Astrocyte (in vitro differentiated cells and primary cell): ENCODE measurements at regions not wholly inside any gene's neighbourhood (a gene's known extent, or its start where the extent isn't known, plus 50 kb on each side); places are given as distances from the start of the nearest gene placed in this dataset.

Source experiments
- DNase-seq: peaks from one replicate; pipeline ENCODE4 v3.0.0-alpha.2; 2010; ENCODE audit warnings: low read depth
- FAIRE-seq: peaks from 2 replicates; lab custom pipeline; 2011; peaks lifted over from hg19 to GRCh38; lab: Jason Lieb, UNC
- H2AFZ ChIP-seq: 2 replicates; pipeline ENCODE4 v1.6.0; 2012; ENCODE audit warnings: low read depth, low read length, inconsistent platforms
- H3K27ac ChIP-seq: 2 replicates; pipeline ENCODE4 v1.5.1; 2011; ENCODE audit warnings: low read depth, low read length, inconsistent platforms
- H3K27me3 ChIP-seq: 2 replicates; pipeline ENCODE4 v1.6.0; 2011; ENCODE audit warnings: low read length, inconsistent platforms; ENCODE audit not compliant: insufficient read depth
- H3K36me3 ChIP-seq: 2 replicates; pipeline ENCODE4 v1.5.1; 2011; ENCODE audit warnings: low read length, inconsistent platforms; ENCODE audit not compliant: insufficient read depth
- H3K4me1 ChIP-seq: 2 replicates; pipeline ENCODE4 v1.5.1; 2011; ENCODE audit warnings: low read length, inconsistent platforms; ENCODE audit not compliant: insufficient read depth
- H3K4me2 ChIP-seq: 2 replicates; pipeline ENCODE4 v1.6.0; 2012; ENCODE audit warnings: low read length, inconsistent platforms
- H3K4me3 ChIP-seq: 2 replicates; pipeline ENCODE4 v1.5.1; 2011; ENCODE audit warnings: low read depth, mild to moderate bottlenecking, low read length, inconsistent platforms; ENCODE audit not compliant: insufficient read depth
- H3K79me2 ChIP-seq: 2 replicates; pipeline ENCODE4 v1.6.0; 2012; ENCODE audit warnings: mild to moderate bottlenecking, low read length, inconsistent platforms; ENCODE audit not compliant: insufficient read depth
- H3K9ac ChIP-seq: 2 replicates; pipeline ENCODE4 v1.6.0; 2012; ENCODE audit warnings: mild to moderate bottlenecking, low read length, inconsistent platforms
- H3K9me3 ChIP-seq: 2 replicates; pipeline ENCODE4 v1.5.1; 2012; ENCODE audit warnings: low read depth, mild to moderate bottlenecking, low read length, inconsistent platforms; ENCODE audit not compliant: insufficient read depth
- H4K20me1 ChIP-seq: 2 replicates; pipeline ENCODE4 v1.6.0; 2012; ENCODE audit warnings: low read length, inconsistent platforms; ENCODE audit not compliant: insufficient read depth
- H3K27ac Mint-ChIP-seq: one replicate; pipeline ENCODE4 v1.8.0; 2021; ENCODE audit warnings: mild to moderate bottlenecking, mixed read lengths; ENCODE audit not compliant: unreplicated experiment
- H3K27me3 Mint-ChIP-seq: one replicate; pipeline ENCODE4 v1.8.0; 2021; ENCODE audit warnings: low read depth, mixed read lengths; ENCODE audit not compliant: unreplicated experiment
- H3K36me3 Mint-ChIP-seq: one replicate; pipeline ENCODE4 v1.8.0; 2021; ENCODE audit warnings: low read depth, mixed read lengths; ENCODE audit not compliant: unreplicated experiment
- H3K4me1 Mint-ChIP-seq: one replicate; pipeline ENCODE4 v1.8.0; 2021; ENCODE audit warnings: low read depth, mixed read lengths; ENCODE audit not compliant: unreplicated experiment
- H3K4me3 Mint-ChIP-seq: one replicate; pipeline ENCODE4 v1.8.0; 2021; ENCODE audit warnings: mild to moderate bottlenecking, moderate library complexity, mixed read lengths; ENCODE audit not compliant: unreplicated experiment
- H3K9me3 Mint-ChIP-seq: one replicate; pipeline ENCODE4 v1.8.0; 2021; ENCODE audit warnings: mild to moderate bottlenecking, mixed read lengths; ENCODE audit not compliant: unreplicated experiment
- EZH2 ChIP-seq: IDR thresholded peaks from 2 replicates; pipeline ENCODE4 v1.6.1; 2012; ENCODE audit warnings: mild to moderate bottlenecking, low read length, inconsistent platforms; ENCODE audit not compliant: insufficient read depth
- TF ChIP-seq, protein P1 (sequence below): IDR thresholded peaks from 2 replicates; pipeline ENCODE4 v1.5.1; 2011; ENCODE audit warnings: low read depth, mild to moderate bottlenecking, inconsistent platforms, low read length, moderate library complexity; ENCODE audit not compliant: insufficient read depth

DNA sequence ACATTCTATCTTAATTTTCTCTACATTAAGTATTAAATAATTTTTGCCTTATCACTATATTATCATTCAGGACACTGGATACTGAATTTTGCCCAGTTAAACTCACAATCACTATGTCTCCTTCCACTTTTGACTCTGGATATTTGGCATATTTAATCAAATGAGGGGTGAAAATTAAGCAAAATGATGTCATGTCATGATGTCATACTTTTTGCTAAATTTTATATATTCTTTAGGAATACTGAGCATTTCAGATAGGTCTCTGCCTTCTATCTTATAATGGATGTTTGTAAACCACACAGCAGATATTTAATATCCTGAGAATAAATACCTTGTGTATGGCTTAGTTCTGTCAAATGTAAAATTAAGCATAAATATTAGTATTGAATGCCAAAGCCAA lies 79.5 kb upstream of the HIVEP3 start:
- H3K9me3 Mint-ChIP-seq, result peaks cover 2% of the 10 kb centered on the region
- H3K9ac ChIP-seq, result no peak overlapping the region
- H3K27ac Mint-ChIP-seq, result no peak overlapping the region
- H3K79me2 ChIP-seq, result peaks cover 8% of the 10 kb centered on the region
- H3K27ac ChIP-seq, result no peak overlapping the region
- DNase-seq, result no peak
- no peaks in the 10 kb centered on the region for H3K9me3 ChIP-seq
- no peaks in the 10 kb centered on the region for H3K36me3 ChIP-seq
- H3K36me3 Mint-ChIP-seq, result no peaks in the 10 kb centered on the region
- peaks cover 3% of the 10 kb centered on the region for H3K27me3 Mint-ChIP-seq
- no peaks in the 10 kb centered on the region for H3K4me1 ChIP-seq
- no peak overlapping the region for H2AFZ ChIP-seq
- no peak overlapping the region for H3K4me3 ChIP-seq
- H3K4me3 Mint-ChIP-seq, result no peak overlapping the region
- H3K4me2 ChIP-seq, result no peak overlapping the region
- H4K20me1 ChIP-seq, result peaks cover 4% of the 10 kb centered on the region
- no peaks in the 10 kb centered on the region for H3K27me3 ChIP-seq
- H3K4me1 Mint-ChIP-seq, result no peaks in the 10 kb centered on the region
- TF ChIP-seq, protein P1, sequence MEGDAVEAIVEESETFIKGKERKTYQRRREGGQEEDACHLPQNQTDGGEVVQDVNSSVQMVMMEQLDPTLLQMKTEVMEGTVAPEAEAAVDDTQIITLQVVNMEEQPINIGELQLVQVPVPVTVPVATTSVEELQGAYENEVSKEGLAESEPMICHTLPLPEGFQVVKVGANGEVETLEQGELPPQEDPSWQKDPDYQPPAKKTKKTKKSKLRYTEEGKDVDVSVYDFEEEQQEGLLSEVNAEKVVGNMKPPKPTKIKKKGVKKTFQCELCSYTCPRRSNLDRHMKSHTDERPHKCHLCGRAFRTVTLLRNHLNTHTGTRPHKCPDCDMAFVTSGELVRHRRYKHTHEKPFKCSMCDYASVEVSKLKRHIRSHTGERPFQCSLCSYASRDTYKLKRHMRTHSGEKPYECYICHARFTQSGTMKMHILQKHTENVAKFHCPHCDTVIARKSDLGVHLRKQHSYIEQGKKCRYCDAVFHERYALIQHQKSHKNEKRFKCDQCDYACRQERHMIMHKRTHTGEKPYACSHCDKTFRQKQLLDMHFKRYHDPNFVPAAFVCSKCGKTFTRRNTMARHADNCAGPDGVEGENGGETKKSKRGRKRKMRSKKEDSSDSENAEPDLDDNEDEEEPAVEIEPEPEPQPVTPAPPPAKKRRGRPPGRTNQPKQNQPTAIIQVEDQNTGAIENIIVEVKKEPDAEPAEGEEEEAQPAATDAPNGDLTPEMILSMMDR, result no peak
- no peak for TF ChIP-seq EZH2
- FAIRE-seq, result no peak

GRCh38 chr1:41997153-41997552 lies 78.4 kb upstream of the HIVEP3 start:
- Histone ChIP-seq H3K9ac (no peak overlapping the region), H3K27me3 (no peaks in the 10 kb centered on the region), H3K4me1 (no peaks in the 10 kb centered on the region), H3K4me2 (no peak overlapping the region), H3K27ac (no peak overlapping the region), H3K79me2 (peaks cover 8% of the 10 kb centered on the region), H3K4me3 (no peak overlapping the region), H3K9me3 (no peaks in the 10 kb centered on the region), H3K36me3 (no peaks in the 10 kb centered on the region), H4K20me1 (peaks cover 1% of the 10 kb centered on the region), H2AFZ (no peak overlapping the region)
- H3K27ac Mint-ChIP-seq, result no peak overlapping the region
- no peak overlapping the region for H3K4me3 Mint-ChIP-seq
- peaks cover 2% of the 10 kb centered on the region for H3K9me3 Mint-ChIP-seq
- FAIRE-seq, result no peak
- no peak for DNase-seq
- H3K27me3 Mint-ChIP-seq, result peaks cover 3% of the 10 kb centered on the region
- TF ChIP-seq EZH2, result no peak
- TF ChIP-seq, protein P1, result no peak
- no peaks in the 10 kb centered on the region for H3K36me3 Mint-ChIP-seq
- no peaks in the 10 kb centered on the region for H3K4me1 Mint-ChIP-seq

DNA sequence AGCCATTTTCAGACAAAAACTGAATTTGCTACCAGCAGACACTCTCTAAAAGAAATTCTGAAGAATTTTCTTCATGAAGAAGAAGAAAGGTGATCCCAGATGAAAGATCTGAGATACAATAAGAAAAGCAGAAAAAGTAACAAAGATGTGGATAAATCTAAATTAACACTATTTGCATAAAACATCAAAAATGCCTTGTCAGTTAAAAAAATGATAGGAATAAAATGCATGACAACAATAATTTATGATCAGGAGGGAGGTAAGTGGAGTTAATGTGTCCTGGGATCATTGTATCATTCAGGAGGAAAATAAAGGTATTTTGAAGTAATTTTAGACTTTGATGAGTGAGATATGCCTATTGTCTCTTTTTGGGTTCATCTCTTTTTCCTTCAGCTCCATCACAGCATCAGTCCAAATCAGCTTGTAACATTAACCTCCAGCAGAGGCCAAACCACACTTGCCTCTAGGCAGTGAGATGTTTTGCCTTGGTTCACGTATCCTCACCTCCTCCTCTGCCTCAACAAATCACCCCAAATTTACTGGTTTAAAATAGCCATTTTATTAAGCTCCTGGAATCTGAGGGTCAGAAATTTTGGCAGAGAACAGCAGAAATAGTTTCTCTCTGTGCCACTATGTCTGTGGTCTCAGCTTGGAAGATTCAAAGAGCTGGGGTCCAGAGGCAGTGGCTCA lies 76.9 kb upstream of the HIVEP3 start:
- no peaks in the 10 kb centered on the region for H3K36me3 ChIP-seq
- H3K27me3 ChIP-seq, result no peaks in the 10 kb centered on the region
- H3K27ac Mint-ChIP-seq, result no peak overlapping the region
- H3K9me3 ChIP-seq, result no peaks in the 10 kb centered on the region
- TF ChIP-seq, protein P1, result no peak
- TF ChIP-seq EZH2, result no peak
- peaks cover 3% of the 10 kb centered on the region for H3K27me3 Mint-ChIP-seq
- H4K20me1 ChIP-seq, result no peaks in the 10 kb centered on the region
- no peak overlapping the region for H3K9ac ChIP-seq
- H3K4me2 ChIP-seq, result no peak overlapping the region
- H3K27ac ChIP-seq, result no peak overlapping the region
- H3K4me3 Mint-ChIP-seq, result no peak overlapping the region
- H3K9me3 Mint-ChIP-seq, result peaks cover 2% of the 10 kb centered on the region
- no peaks in the 10 kb centered on the region for H3K4me1 ChIP-seq
- no peak overlapping the region for H2AFZ ChIP-seq
- DNase-seq (no peak), FAIRE-seq (no peak)
- no peaks in the 10 kb centered on the region for H3K79me2 ChIP-seq
- H3K4me3 ChIP-seq, result no peak overlapping the region
- H3K4me1 Mint-ChIP-seq, result no peaks in the 10 kb centered on the region
- H3K36me3 Mint-ChIP-seq, result no peaks in the 10 kb centered on the region
